NCI-H82 (cell line): ENCODE measurements at regions not wholly inside any gene's neighbourhood (a gene's known extent, or its start where the extent isn't known, plus 50 kb on each side); places are given as distances from the start of the nearest gene placed in this dataset.

Source experiments
- DNase-seq: peaks from one replicate; lab custom pipeline; 2025; lab: John Stamatoyannopoulos, UW

DNA sequence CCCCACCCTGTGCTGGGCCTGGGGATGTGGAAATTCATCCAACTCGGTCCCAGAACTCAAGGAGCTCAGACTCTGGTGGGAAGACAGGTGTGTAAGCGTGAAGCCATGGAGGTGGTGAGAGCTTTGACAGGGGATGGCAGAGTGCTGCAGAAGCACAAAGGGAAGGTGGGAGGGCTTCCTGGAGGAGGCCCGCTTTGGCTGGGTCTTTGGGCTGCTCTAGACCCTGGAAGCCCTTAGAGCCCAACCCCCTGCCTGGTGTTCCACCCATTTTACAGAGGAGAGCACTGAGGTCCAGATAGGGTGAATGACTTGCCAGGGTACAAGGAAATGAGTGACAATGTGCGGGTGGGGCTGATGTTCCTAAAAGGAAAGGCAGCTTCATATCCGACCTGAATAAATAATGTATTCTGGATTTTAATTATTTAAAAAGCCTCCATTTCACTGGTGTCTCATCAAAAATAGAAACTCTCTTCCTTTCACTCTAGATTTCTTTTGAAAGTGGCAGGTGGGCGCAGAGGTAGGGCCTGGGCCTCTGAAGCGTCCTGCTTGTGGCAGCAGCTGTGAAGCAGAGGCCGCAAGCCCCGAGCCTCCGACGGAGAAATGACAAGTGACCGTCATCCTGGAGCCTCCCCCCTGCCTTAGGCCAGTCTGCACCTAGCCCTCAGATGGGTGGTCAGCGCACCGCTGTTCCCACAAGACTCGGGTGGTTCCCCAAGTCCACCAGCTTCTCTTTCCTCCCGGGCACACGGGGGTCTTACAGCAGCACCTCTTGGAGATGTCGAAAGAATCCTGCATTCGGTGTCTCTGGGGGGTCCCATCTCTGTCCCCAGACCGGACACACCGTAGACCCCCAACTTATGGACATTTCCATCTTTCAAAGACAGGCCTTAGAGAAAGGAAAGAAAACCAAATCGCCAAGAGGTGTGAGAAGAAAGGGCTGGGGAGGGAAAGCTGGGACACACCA lies 71.0 kb upstream of the TAF1B start:
- DNase-seq: no peak

GRCh38 chr2:9772999-9773902 lies 70.0 kb upstream of the TAF1B start:
- DNase-seq: no peak

GRCh38 chr2:9773903-9774239 lies 69.4 kb upstream of the TAF1B start:
- DNase-seq: no peak

GRCh38 chr2:9774266-9774665 lies 69.0 kb upstream of the TAF1B start:
- DNase-seq: no peak

DNA sequence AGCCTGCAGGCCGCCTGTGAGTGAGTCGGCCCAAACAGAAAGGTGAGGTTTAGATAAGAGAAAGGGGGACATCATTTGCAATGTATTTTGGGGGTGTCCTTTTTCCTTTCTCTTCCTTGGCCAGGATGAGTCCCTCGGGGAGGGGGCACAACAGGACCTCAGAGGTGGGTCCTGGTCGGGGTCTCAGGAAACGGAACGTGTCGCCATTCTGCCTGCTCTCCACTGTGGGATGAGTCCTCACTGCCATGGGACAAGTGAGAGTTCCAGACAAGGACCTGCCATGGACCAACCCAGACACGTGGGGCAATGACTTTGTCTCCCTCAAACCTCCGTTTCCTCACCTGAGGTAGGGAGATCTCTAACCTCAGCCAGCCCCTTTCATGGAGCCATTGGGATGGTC lies 67.9 kb upstream of the TAF1B start:
- DNase-seq: no peak

- no peak for DNase-seq
Observed at GRCh38 chr2:9775999-9776712, 67.1 kb upstream of the TAF1B start.

DNA sequence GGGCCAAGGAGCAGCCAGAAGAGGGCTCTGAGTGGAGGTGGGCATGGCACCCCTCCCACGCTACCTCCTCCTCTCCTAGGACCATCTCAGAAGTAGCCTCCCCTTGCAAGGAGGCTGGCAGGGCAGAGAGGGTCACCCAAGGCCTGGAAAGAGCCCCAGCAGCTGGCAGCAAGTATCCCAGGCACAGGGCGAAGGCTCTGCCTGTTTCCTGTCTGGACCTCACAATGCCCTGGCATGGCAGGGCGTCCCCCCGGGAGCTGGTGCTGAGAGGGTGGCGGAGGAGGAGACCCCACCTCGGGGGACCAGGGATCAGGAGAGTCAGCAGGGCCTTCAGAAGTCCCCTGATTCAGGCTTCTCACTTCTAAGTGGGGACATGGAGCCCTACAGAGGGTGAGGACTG lies 66.2 kb upstream of the TAF1B start:
- DNase-seq: no peak

DNA sequence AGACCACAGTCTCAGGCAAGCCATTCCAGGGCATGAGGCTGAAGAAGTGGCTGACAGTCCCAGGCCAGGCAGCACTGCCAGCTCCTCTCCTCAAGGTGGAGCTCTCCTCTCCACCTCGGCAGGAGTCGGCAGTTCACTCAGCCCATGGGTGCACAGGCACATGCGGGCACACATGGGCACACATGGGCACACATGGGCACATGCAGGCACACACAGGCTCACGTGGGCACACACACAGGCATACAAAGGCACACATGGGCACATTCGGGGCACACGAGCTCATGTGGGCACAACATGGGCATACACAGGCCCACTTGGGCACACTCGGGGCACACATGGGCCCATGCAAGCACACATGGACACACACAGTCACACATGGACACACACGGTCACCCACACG lies 65.3 kb upstream of the TAF1B start:
- DNase-seq: peak; percentile 40

GRCh38 chr2:9778471-9779316 lies 64.6 kb upstream of the TAF1B start:
- no peak for DNase-seq

DNA sequence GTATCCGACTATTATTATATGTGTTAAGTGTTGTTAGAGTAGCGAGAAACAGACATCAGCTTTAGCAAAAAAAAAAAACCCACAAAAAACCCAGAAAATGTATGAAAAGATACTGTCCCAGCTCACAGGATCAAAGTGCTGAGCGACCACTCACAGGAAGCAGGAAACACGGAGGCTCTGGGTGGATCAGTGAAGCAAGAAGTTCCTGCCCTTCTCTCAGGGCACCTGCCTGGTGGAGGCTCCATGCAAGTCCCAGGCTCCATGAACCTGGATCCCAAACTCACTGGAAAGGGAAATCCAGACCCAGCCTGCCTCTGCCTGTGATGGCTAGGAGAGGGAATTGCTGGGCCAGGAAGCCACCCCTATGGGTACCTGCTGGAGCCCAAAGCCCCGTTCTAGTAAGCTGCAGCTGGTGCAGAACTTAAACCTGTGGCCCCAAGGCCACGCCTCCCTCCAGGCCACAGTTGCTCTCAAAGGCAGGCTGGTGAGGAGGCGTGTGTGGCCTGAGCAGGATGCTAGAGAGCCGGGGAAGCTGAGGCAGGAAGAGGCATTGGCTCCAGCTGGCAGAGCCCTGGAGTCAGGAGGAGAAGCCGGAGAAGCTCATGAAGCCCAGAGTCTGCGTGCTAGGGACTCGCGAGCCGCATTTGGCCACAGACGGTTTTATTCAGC lies 63.5 kb upstream of the TAF1B start:
- DNase-seq: no peak

- no peak for DNase-seq
Observed at GRCh38 chr2:9780368-9781130, 62.7 kb upstream of the TAF1B start.

GRCh38 chr2:9781252-9781651 lies 62.0 kb upstream of the TAF1B start:
- DNase-seq: no peak

DNA sequence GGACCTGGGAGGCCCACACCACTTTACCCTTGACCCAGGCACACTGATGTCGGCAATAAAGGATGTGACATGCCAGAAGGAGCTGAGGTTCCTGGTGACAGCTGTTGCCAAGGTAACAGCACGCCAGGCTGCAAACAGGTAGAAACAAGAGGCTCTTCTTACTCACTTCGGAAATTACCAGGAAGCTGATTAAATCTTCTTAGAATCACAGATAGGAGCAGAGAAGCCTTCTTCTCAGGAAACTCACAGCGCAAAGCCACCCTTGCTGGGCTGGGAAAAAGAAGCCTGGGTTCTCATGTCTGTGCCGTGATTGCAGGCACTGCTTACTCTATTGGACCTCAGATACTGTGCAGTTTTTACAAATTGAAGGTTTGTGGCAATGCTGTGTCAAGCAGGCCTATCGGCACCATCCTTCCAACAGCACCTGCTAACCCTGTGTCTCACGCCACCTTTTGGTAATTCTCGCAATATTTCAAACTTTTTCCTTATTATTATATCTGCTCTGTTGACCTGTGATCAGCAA lies 61.0 kb upstream of the TAF1B start:
- DNase-seq: peak; percentile 24

DNA sequence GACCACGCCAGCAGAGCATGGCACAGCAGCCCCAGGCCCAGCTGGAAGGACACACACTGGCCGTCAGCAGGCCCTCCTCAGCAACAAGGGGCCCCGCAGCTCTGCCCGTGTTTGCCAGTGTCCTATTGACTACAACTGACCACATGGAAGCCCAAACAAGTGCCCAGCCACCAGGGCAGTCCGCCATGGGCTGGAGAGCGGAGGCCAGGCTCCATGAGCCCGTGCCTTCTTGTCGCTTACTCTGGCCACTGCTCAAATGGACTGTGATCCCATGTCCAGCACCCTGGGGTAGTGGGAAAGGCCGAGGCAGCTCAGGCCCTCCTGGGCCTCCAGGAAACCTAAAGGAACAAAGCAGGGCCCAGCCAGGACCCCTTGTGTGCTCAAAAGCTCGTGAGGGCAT lies 53.9 kb upstream of the TAF1B start:
- no peak for DNase-seq

DNA sequence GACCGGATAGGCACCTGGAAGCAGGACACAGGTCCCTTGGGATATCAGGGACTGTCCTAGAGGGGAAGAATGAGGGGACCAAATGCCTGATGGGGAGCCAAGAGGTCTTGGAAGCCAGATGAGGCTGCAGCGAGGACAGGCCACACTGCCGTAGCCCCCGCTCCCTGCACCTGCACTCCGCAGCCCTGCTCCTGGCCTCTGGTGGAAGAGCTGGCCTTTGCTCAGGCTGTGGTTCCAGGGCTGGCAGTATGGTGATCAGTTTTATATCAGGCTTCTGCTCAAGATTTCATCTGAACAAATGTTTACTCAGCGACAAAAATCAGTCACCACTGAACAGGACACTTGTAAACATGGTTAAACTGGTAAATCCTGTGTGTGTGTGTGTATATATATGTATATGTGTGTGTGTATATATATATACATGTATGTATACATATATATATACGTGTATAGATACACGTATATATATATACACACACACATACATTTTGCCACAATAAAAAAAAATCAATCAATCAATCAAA lies 52.5 kb upstream of the TAF1B start:
- no peak for DNase-seq

DNA sequence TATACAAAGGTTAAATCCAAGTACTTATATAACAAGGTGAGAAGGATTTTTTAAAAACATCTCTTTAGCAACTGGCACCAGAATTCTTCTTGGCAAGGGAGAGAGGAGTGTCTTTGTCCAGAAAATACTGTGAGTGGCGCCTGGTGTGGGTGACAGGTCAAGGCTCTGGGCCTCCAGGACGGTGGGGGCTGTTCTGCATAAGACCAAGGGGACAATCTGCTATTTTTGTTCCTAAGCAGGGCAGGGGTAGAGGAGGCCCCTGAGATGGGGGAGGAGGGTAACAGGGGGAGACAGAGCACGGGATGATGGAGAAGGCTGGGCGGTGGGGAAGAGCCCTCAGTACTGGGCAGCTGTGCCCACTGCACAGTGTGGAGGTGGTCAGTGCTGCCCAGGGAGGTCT lies 51.6 kb upstream of the TAF1B start:
- no peak for DNase-seq

- DNase-seq: peak; percentile 37
Observed at GRCh38 chr2:9793156-9793917, 49.9 kb upstream of the TAF1B start.
